ENCODE measurements at regions not wholly inside any gene's neighbourhood (a gene's known extent, or its start where the extent isn't known, plus 50 kb on each side); places are given as distances from the start of the nearest gene placed in this dataset.

DNA sequence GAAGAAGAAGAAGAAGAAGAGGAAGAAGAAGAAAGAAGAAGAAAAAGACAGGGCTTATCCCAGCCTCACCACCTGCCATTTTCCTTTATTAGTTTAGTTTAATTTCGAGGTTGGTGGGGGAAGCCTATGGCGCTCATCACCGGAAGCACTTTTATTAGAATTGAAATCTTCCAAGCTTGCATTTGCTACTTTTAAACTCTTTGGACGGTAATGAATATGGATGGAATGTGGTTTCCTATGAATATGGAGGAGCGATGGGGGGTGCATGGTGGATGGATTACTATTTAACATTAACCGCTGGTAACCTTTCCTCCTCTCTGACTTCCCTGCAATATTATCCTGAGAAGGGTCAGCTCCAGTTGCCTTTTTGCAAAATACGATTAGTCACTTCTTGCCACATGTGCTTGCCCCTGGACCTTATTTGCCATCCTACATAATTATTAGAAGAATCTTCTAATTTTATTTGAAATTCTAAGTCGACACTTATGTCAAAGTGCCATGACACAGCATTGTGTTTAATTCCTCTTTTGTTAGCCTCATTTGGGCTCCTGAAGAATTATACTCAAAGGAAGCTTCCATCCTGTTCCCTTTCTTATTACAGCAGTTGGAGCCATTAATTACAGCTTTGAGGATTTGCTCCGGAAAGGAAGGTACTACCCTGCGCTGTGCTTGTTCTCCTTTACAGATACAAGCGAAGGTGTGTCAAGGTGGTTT, 424.5 kb downstream of the VRK1 start:
- H3K27me3 ChIP-seq (replicated peaks; ENCODE audit: insufficient read depth) = no peaks in the 10 kb centered on the region

GRCh38 chr14:97224016-97224415, 426.8 kb downstream of the VRK1 start:
- no peaks in the 10 kb centered on the region for H3K36me3 ChIP-seq
- no peaks in the 10 kb centered on the region for H3K27me3 ChIP-seq (replicated peaks; ENCODE audit: insufficient read depth)
- ATAC-seq (ENCODE audit: insufficient number of reproducible peaks, low FRiP score, low read depth) (no peak), DNase-seq (ENCODE audit: low spot score) (no peak)
- H3K4me1 ChIP-seq (ENCODE audit: control insufficient read depth in 1 of 2, low read depth in 2 of 2) = peaks cover 0 to 4% of the 10 kb centered on the region in 2 donors
- no peaks in the 10 kb centered on the region for H3K9me3 ChIP-seq
- H3K27ac ChIP-seq = no peak overlapping the region
- TF ChIP-seq, protein P1, sequence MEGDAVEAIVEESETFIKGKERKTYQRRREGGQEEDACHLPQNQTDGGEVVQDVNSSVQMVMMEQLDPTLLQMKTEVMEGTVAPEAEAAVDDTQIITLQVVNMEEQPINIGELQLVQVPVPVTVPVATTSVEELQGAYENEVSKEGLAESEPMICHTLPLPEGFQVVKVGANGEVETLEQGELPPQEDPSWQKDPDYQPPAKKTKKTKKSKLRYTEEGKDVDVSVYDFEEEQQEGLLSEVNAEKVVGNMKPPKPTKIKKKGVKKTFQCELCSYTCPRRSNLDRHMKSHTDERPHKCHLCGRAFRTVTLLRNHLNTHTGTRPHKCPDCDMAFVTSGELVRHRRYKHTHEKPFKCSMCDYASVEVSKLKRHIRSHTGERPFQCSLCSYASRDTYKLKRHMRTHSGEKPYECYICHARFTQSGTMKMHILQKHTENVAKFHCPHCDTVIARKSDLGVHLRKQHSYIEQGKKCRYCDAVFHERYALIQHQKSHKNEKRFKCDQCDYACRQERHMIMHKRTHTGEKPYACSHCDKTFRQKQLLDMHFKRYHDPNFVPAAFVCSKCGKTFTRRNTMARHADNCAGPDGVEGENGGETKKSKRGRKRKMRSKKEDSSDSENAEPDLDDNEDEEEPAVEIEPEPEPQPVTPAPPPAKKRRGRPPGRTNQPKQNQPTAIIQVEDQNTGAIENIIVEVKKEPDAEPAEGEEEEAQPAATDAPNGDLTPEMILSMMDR (IDR thresholded peaks at IDR 0.05) = no peak
- H3K4me3 ChIP-seq = no peak overlapping the region

More for the DNA sequence above, 424.5 kb downstream of the VRK1 start:
- H3K27ac ChIP-seq = no peak overlapping the region
- no peak for DNase-seq (ENCODE audit: low spot score)
- TF ChIP-seq, protein P1 (IDR thresholded peaks at IDR 0.05) = no peak
- no peak for ATAC-seq (ENCODE audit: insufficient number of reproducible peaks, low FRiP score, low read depth)
- H3K36me3 ChIP-seq = no peaks in the 10 kb centered on the region
- no peak overlapping the region for H3K4me3 ChIP-seq
- no peaks in the 10 kb centered on the region for H3K9me3 ChIP-seq
- H3K4me1 ChIP-seq (ENCODE audit: control insufficient read depth in 1 of 2, low read depth in 2 of 2) = peaks cover 0 to 10% of the 10 kb centered on the region in 2 donors

DNA sequence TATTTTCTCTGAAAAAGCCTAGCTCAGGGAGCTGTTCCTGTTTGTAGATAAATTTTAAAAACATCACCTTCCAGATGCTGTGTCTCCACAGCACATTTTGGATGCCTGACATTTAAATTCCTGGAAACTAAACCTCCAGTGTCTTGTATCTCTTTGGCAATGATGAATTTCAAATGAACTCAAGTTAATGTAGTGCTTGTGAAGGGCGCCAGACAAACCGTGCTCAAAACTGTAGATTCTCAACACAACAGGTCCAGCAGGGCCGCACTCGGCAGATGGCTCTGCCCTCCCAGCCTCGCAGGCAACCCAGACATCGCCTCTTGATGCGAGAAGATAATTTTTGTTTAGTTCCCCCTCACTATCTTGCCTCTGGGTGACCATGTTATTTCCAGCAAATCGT, 432.9 kb downstream of the VRK1 start:
- no peak for DNase-seq (ENCODE audit: low spot score)
- Histone ChIP-seq H3K9me3 (no peaks in the 10 kb centered on the region), H3K4me1 (ENCODE audit: control insufficient read depth in 1 of 2, low read depth in 2 of 2) (no peaks in the 10 kb centered on the region), H3K36me3 (no peaks in the 10 kb centered on the region), H3K27me3 (replicated peaks; ENCODE audit: insufficient read depth) (no peaks in the 10 kb centered on the region), H3K27ac (no peak overlapping the region), H3K4me3 (no peak overlapping the region)
- TF ChIP-seq, protein P1 (IDR thresholded peaks at IDR 0.05) = no peak
- ATAC-seq (ENCODE audit: insufficient number of reproducible peaks, low FRiP score, low read depth) = no peak

- H3K9me3 ChIP-seq = no peaks in the 10 kb centered on the region
- H3K27me3 ChIP-seq (replicated peaks; ENCODE audit: insufficient read depth) = no peaks in the 10 kb centered on the region
- ATAC-seq (ENCODE audit: insufficient number of reproducible peaks, low FRiP score, low read depth) (no peak), DNase-seq (ENCODE audit: low spot score) (no peak)
- H3K4me1 ChIP-seq (ENCODE audit: control insufficient read depth in 1 of 2, low read depth in 2 of 2) = no peaks in the 10 kb centered on the region
- no peaks in the 10 kb centered on the region for H3K36me3 ChIP-seq
- no peak overlapping the region for H3K27ac ChIP-seq
- no peak overlapping the region for H3K4me3 ChIP-seq
- TF ChIP-seq, protein P1 (IDR thresholded peaks at IDR 0.05) = no peak
Measured at GRCh38 chr14:97233319-97233985, 436.3 kb downstream of the VRK1 start.

- Histone ChIP-seq H3K4me1 (ENCODE audit: control insufficient read depth in 1 of 2, low read depth in 2 of 2) (no peaks in the 10 kb centered on the region), H3K27ac (no peak overlapping the region), H3K27me3 (replicated peaks; ENCODE audit: insufficient read depth) (no peaks in the 10 kb centered on the region), H3K9me3 (no peaks in the 10 kb centered on the region), H3K4me3 (no peak overlapping the region), H3K36me3 (no peaks in the 10 kb centered on the region)
- TF ChIP-seq, protein P1 (IDR thresholded peaks at IDR 0.05) = no peak
- no peak for DNase-seq (ENCODE audit: low spot score)
- ATAC-seq (ENCODE audit: insufficient number of reproducible peaks, low FRiP score, low read depth) = no peak
Measured at GRCh38 chr14:97246648-97247047, 449.5 kb downstream of the VRK1 start.
